Prostate gland (tissue), 2 donors: ENCODE measurements at regions not wholly inside any gene's neighbourhood (a gene's known extent, or its start where the extent isn't known, plus 50 kb on each side); places are given as distances from the start of the nearest gene placed in this dataset.
"Not testable (repeated sequence)": the region's sequence is repeated elsewhere in the genome, so short reads cannot be mapped to it uniquely, and the experiment has no call there.

Source experiments
- DNase-seq: peaks from one replicate; pipeline ENCODE4 v3.0.0-alpha.2; 2019; ENCODE audit warnings: low spot score
- H3K27ac ChIP-seq, 2 donors: fragments of 200-600 bp; sonication (generic); 2 replicates each; pipeline ENCODE4 v1.5.1; 2017 to 2019
- H3K27me3 ChIP-seq: fragments of 200-600 bp; sonication (generic); replicated peaks from 2 replicates; pipeline ENCODE4 v1.5.1; 2019; ENCODE audit not compliant: insufficient read depth
- H3K36me3 ChIP-seq, 2 donors: fragments of 200-600 bp; sonication (generic); 1 replicate in 1 of 2; 2 replicates in 1 of 2; pipeline versions ENCODE4 v1.5.1 to v1.8.1; 2017 to 2019
- H3K4me1 ChIP-seq: fragments of 200-600 bp; sonication (generic); replicated peaks from 2 replicates; pipeline ENCODE4 v1.5.1; 2019
- H3K4me3 ChIP-seq, 2 donors: fragments of 200-600 bp; sonication (generic); 2 replicates each; pipeline ENCODE4 v1.5.1; 2017 to 2019
- H3K9me3 ChIP-seq: fragments of 200-600 bp; sonication (generic); 2 replicates; pipeline ENCODE4 v1.5.1; 2017
- POLR2A ChIP-seq: fragments of 450-650 bp; IDR thresholded peaks from one replicate; pipeline ENCODE4 v1.6.1; 2016; ENCODE audit warnings: antibody characterized with exemption, mild to moderate bottlenecking
- POLR2AphosphoS5 ChIP-seq: sonication (generic); formaldehyde crosslinking; IDR thresholded peaks from one replicate; pipeline ENCODE4 v1.6.1; 2017; ENCODE audit warnings: antibody characterized with exemption
- WGBS: methylation state at CpG from one replicate; pipeline ENCODE4 v1.1.5; 2018; 5-methylcytosine and 5-hydroxymethylcytosine counted together
- intact Hi-C: fragments of 100-400 bp; cut with DNase I; formaldehyde crosslinking; loops from one replicate; pipeline ENCODE4 v1.14.2; 2022
- TF ChIP-seq, protein P1 (sequence below), 4 experiments: fragments of 200-600 bp in 2 of 4; fragments of 450-650 bp in 2 of 4; sonication (generic) in 2 of 4; IDR thresholded peaks; 1 replicate in 3 of 4; 2 replicates in 1 of 4; pipeline ENCODE4 v1.5.1; 2016 to 2019; ENCODE audit warnings: antibody characterized with exemption in 4 of 4, mild to moderate bottlenecking in 2 of 4, moderate library complexity in 2 of 4

DNA sequence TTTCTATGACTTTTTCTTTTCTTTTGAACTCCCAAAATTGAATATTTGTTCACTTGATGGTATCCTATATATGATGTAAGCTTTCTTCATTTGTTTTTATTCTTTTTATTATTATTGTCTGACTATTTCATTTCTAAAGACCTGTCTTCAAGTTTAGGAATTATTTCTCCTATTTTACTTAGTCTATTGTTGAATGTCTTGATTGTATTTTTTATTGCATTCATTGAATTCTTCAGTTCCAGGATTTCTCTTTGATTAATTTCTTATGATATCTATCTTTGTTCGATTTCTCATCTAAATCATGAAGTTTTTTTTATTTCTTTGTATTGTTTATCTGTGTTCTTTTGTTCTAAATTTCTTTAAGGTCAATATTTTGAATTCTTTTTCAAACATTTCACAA, 238.8 kb downstream of the TTC6 start:
- Histone ChIP-seq H3K4me3 (no peak overlapping the region), H3K27me3 (no peaks in the 10 kb centered on the region), H3K36me3 (no peaks in the 10 kb centered on the region), H3K4me1 (no peaks in the 10 kb centered on the region), H3K9me3 (no peaks in the 10 kb centered on the region), H3K27ac (no peak overlapping the region)
- intact Hi-C loops = no loop called here
- no peak for TF ChIP-seq POLR2A
- no peak for TF ChIP-seq POLR2AphosphoS5
- TF ChIP-seq, protein P1, sequence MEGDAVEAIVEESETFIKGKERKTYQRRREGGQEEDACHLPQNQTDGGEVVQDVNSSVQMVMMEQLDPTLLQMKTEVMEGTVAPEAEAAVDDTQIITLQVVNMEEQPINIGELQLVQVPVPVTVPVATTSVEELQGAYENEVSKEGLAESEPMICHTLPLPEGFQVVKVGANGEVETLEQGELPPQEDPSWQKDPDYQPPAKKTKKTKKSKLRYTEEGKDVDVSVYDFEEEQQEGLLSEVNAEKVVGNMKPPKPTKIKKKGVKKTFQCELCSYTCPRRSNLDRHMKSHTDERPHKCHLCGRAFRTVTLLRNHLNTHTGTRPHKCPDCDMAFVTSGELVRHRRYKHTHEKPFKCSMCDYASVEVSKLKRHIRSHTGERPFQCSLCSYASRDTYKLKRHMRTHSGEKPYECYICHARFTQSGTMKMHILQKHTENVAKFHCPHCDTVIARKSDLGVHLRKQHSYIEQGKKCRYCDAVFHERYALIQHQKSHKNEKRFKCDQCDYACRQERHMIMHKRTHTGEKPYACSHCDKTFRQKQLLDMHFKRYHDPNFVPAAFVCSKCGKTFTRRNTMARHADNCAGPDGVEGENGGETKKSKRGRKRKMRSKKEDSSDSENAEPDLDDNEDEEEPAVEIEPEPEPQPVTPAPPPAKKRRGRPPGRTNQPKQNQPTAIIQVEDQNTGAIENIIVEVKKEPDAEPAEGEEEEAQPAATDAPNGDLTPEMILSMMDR (IDR thresholded peaks at IDR 0.05) = no peak
- DNase-seq = no peak
- WGBS = 75% methylated on average over 1 of the region's 1 CpG

DNA sequence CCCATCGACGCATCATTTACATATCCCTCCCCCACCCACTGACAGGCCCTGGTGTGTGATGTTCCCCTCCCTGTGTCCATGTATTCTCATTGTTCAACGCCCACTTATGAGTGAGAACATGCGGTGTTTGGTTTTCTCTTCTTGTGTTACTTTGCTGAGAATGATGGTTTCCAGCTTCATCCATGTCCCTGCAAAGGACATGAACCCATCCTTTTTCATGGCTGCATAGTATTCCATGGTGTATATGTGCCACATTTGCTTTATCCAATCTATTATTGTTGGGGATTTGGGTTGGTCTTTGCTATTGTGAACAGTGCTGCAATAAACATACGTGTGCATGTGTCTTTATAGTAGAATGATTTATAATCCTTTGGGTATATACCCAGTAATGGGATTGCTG, 243.3 kb downstream of the TTC6 start:
- H3K4me1 ChIP-seq, H3K4me3 ChIP-seq, H3K9me3 ChIP-seq, H3K36me3 ChIP-seq, DNase-seq, H3K27me3 ChIP-seq, H3K27ac ChIP-seq, intact Hi-C loops: not testable (repeated sequence)
- 88% methylated on average over 5 of the region's 5 CpGs for WGBS

DNA sequence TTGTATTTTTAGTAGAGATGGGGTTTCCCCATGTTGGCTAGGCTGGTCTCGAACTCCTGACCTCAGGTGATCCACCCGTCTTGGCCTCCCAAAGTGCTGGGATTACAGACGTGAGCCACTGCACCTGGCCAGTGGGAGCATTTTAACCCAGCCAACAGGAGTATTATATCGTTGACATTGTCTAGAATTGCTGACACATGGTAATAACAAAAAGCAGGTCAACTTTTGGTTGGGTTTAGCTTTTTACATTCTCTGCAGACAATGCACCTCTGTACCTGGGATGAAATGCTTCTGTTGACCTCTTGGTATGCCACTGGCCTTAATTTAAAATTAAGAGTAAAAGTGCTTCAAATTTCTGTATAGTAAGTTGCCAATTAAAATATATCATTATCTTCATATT, 245.6 kb downstream of the TTC6 start:
- H3K4me1 ChIP-seq, H3K36me3 ChIP-seq, H3K27ac ChIP-seq, H3K27me3 ChIP-seq, intact Hi-C loops, DNase-seq, H3K9me3 ChIP-seq, H3K4me3 ChIP-seq: not testable (repeated sequence)
- WGBS = 81% methylated on average over 4 of the region's 4 CpGs

DNA sequence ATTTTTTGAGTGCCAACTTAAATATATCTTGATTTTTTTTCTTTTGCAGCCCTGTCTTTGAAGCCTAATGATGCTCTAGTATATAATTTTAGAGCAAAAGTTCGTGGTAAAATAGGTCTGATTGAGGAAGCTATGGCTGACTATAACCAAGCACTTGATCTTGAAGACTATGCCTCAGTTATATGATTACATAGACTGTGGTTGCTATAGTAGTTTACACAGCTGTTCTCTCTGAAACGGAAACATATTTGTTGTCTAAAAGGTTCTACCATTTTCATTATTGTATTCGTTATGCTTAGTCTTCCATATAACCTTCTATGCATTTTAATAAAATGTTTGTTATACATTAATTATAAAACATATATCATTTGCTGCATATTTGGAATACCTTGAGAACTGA, 246.7 kb downstream of the TTC6 start:
- H3K27me3 ChIP-seq = no peaks in the 10 kb centered on the region
- no peaks in the 10 kb centered on the region for H3K9me3 ChIP-seq
- intact Hi-C loops = no loop called here
- H3K36me3 ChIP-seq = no peaks in the 10 kb centered on the region
- no peak for DNase-seq
- no peak for TF ChIP-seq POLR2AphosphoS5
- H3K4me3 ChIP-seq = no peak overlapping the region
- no peak overlapping the region for H3K27ac ChIP-seq
- no peaks in the 10 kb centered on the region for H3K4me1 ChIP-seq
- WGBS = 82% methylated on average over 3 of the region's 3 CpGs

DNA sequence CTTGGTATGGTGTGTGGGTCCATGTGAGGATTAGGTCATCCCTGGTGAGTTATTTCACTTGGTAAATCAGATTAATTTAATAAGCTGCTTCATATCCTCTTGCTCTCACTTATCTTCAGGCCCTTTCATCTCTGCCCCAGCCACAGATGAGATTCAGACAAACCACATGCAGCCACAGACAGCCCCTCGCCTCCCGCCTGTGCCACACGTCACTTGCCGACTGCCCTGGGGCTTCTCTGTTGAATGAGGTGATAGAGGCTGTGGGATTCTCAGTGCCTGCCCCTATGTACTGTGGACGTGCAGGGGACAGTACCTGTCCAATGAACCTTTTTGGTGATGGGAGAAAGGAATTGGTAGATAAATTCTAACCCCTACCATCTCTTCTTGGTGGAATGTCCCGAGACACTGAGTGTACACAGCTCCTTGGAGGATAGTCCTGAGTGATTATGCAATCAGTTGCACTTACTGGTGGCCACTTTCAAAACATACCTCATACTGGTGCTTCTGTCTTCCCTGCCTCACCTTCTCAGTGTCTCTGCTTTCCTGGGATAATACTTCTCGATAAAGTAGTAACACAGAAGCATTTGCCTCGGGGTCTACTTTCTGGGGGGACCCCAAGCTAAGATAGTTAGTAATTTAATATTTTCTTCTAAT, 248.7 kb downstream of the TTC6 start:
- WGBS = 88% methylated on average over 8 of the region's 8 CpGs
- Histone ChIP-seq H3K4me1 (no peaks in the 10 kb centered on the region), H3K27me3 (no peaks in the 10 kb centered on the region), H3K27ac (no peak overlapping the region), H3K9me3 (no peaks in the 10 kb centered on the region), H3K4me3 (no peak overlapping the region), H3K36me3 (no peaks in the 10 kb centered on the region)
- TF ChIP-seq POLR2A (no peak), POLR2AphosphoS5 (no peak)
- TF ChIP-seq, protein P1 (IDR thresholded peaks at IDR 0.05) = no peak
- intact Hi-C loops = no loop called here
- no peak for DNase-seq

DNA sequence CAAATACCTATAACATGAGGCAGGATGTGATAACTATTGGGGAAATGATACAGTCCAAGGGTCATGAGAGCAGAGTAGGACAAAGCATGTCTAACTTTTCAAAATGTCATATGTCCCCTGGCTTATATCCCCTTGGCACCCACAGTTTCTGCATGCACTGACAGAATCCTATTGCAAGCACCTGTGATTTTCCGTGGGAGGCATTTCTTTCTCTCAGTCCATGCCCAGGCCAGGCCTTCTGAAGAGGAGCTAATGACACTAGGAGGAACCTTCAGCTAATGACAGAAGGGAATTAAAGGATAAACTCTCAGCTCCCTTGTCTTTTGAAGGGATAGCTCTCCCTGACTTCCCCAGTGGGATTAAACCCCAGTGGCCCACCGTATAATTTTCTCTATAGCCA, 249.2 kb downstream of the TTC6 start:
- intact Hi-C loops = no loop called here
- Histone ChIP-seq H3K27ac (no peak overlapping the region), H3K4me1 (no peaks in the 10 kb centered on the region), H3K9me3 (no peaks in the 10 kb centered on the region), H3K27me3 (no peaks in the 10 kb centered on the region), H3K36me3 (no peaks in the 10 kb centered on the region), H3K4me3 (no peak overlapping the region)
- WGBS = 85% methylated on average over 2 of the region's 2 CpGs
- no peak for DNase-seq
- no peak for TF ChIP-seq POLR2A
- TF ChIP-seq, protein P1 (IDR thresholded peaks at IDR 0.05) = no peak
- TF ChIP-seq POLR2AphosphoS5 = no peak
